ENCODE measurements at regions not wholly inside any gene's neighbourhood (a gene's known extent, or its start where the extent isn't known, plus 50 kb on each side); places are given as distances from the start of the nearest gene placed in this dataset.
"Not testable (repeated sequence)": the region's sequence is repeated elsewhere in the genome, so short reads cannot be mapped to it uniquely, and the experiment has no call there.

DNA sequence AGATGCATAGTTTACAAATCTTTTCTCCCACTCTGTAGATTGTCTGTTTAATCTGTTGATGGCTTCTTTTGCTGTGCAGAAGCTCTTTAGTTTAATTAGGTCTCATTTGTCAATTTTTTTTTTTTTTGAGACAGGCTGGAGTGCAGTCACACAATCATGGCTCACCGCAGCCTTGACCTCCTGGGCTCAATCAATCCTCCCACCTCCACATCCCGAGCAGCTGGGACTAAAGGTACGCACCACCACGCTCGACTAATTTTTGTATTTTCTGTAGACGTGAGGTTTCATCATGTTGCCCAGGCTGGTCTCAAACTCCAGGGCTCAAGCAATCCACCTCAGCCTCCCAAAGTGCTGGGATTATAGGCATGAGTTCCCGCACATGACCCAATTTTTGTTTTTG, 1655.8 kb downstream of the REEP3 start:
- in situ Hi-C loops (cut with HindIII; ENCODE audit: low pct_unique_long_range_greater_than_20kb, low sequenced_read_pairs): no loop called here
- DNase-seq (ENCODE audit: low read depth, low spot score): no peak

DNA sequence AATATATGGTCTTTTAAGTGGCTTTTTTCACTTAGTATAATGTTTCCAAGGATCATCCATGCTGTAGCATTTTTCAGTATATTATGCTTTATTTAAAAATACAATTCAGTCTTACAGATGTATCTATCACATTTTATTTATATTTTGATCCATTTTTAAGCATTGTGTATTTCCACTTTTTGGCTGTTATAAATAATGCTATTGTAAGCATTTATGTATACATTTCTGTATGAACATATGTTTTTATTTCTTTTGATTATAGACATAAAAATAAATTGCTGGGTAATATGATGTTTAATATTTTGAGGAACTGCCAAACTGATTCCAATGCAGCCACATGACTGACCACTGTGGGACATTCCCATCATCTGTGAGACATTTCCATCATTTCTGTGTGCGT, 1662.0 kb downstream of the REEP3 start:
- in situ Hi-C loops (cut with HindIII; ENCODE audit: low pct_unique_long_range_greater_than_20kb, low sequenced_read_pairs): no loop called here
- no peak for DNase-seq (ENCODE audit: low read depth, low spot score)

GRCh38 chr10:65186668-65187067, 1665.5 kb downstream of the REEP3 start:
- in situ Hi-C loops (cut with HindIII; ENCODE audit: low pct_unique_long_range_greater_than_20kb, low sequenced_read_pairs); DNase-seq (ENCODE audit: low read depth, low spot score): not testable (repeated sequence)

- in situ Hi-C loops (cut with HindIII; ENCODE audit: low pct_unique_long_range_greater_than_20kb, low sequenced_read_pairs): no loop called here
Observed at GRCh38 chr10:65194126-65194525, 1672.9 kb downstream of the REEP3 start.

GRCh38 chr10:65194555-65194954, 1673.4 kb downstream of the REEP3 start:
- no peak for DNase-seq (ENCODE audit: low read depth, low spot score)
- in situ Hi-C loops (cut with HindIII; ENCODE audit: low pct_unique_long_range_greater_than_20kb, low sequenced_read_pairs): no loop called here

More at GRCh38 chr10:65194126-65194525, 1672.9 kb downstream of the REEP3 start:
- no peak for DNase-seq (ENCODE audit: low read depth, low spot score)

DNA sequence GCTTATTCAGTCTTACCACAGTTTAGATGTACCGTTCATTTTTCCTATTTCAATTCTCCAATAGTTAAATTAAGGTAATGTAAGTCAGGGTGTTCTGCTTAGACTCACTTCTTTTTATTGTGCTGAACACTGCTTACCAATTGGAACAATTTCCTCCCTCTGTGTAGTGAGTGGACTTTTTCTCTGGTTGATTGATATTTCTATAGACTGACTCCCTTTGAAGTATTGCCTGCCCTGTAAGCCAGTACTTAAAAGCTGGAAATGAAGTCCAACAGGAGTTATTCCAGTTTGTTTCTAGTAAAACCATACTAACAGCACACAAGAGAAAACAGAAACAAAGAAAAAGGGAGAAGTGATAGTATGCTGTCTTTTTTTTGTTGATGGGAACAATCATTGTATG, 1674.9 kb downstream of the REEP3 start:
- in situ Hi-C loops (cut with HindIII; ENCODE audit: low pct_unique_long_range_greater_than_20kb, low sequenced_read_pairs): no loop called here
- no peak for DNase-seq (ENCODE audit: low read depth, low spot score)

- in situ Hi-C loops (cut with HindIII; ENCODE audit: low pct_unique_long_range_greater_than_20kb, low sequenced_read_pairs): no loop called here
Observed at GRCh38 chr10:65197935-65198334, 1676.7 kb downstream of the REEP3 start.

DNA sequence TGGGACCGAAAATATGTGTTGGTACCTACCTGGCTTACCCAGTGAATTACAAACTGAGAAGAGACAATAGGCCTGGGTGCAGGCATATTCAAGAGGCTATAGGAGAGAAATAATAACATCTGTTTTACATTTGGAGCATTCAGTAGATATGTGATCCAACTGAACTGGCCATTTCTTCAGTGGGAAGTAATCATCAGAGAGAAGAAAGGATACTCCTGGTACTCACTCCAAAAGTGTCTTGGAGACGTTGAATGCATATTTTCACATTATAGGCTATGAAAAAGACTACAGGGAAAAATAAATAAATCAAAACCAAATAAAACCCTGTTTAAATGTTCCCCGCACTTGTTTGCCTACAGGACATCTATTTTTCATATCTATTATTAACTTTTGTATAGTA, 1680.3 kb downstream of the REEP3 start:
- no peak for DNase-seq (ENCODE audit: low read depth, low spot score)
- in situ Hi-C loops (cut with HindIII; ENCODE audit: low pct_unique_long_range_greater_than_20kb, low sequenced_read_pairs): no loop called here

More at GRCh38 chr10:65197935-65198334, 1676.7 kb downstream of the REEP3 start:
- no peak for DNase-seq (ENCODE audit: low read depth, low spot score)

GRCh38 chr10:65204999-65205398, 1683.8 kb downstream of the REEP3 start:
- peak; percentile 21 for DNase-seq (ENCODE audit: low read depth, low spot score)
- in situ Hi-C loops (cut with HindIII; ENCODE audit: low pct_unique_long_range_greater_than_20kb, low sequenced_read_pairs): no loop called here

- no peak for DNase-seq (ENCODE audit: low read depth, low spot score)
- in situ Hi-C loops (cut with HindIII; ENCODE audit: low pct_unique_long_range_greater_than_20kb, low sequenced_read_pairs): no loop called here
Observed at GRCh38 chr10:65213170-65213569, 1692.0 kb downstream of the REEP3 start.

DNA sequence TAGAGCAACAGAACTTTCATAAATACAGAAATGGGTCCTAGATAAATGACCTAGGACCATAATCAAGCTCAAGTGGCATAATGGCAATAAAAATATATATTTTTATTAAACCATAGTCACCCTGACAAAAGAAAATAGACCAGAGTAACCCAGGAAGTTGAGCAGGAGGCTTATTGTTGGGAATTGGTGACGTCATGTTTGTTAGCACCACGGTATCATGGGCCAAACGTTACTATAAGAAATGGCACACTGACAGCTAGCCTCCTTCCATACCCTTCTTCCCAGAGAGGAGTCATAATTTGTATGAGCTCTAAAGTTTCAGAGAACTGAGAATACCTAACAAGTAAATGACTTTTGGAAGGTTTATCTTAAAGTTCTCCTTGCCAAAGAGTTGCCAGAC, 1698.2 kb downstream of the REEP3 start:
- DNase-seq (ENCODE audit: low read depth, low spot score): no peak
- in situ Hi-C loops (cut with HindIII; ENCODE audit: low pct_unique_long_range_greater_than_20kb, low sequenced_read_pairs): no loop called here

- DNase-seq (ENCODE audit: low read depth, low spot score): no peak
- in situ Hi-C loops (cut with HindIII; ENCODE audit: low pct_unique_long_range_greater_than_20kb, low sequenced_read_pairs): no loop called here
Observed at GRCh38 chr10:65231148-65231547, 1694.7 kb upstream of the LRRTM3 start.

DNA sequence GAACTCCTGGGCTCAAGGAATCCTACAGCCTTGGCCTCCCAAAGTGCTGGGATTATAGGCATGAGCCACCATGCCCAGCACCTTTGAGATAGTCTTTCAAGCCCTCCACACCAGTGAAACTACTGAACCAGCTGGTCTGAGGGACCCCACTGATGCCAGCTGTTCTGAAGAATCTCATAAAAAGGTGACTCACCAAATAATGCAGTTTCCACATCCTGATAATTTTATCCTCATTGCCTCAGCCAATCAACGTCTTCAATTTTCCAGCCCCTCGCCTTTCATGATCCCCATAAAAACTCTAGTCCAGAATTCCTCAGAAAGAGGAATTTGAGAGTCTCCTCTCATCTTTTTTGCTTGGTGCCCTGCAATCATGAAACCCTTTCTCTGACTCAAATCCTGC, 1691.6 kb upstream of the LRRTM3 start:
- no peak for DNase-seq (ENCODE audit: low read depth, low spot score)
- in situ Hi-C loops (cut with HindIII; ENCODE audit: low pct_unique_long_range_greater_than_20kb, low sequenced_read_pairs): no loop called here

GRCh38 chr10:65235266-65235665, 1690.6 kb upstream of the LRRTM3 start:
- in situ Hi-C loops (cut with HindIII; ENCODE audit: low pct_unique_long_range_greater_than_20kb, low sequenced_read_pairs): no loop called here
- no peak for DNase-seq (ENCODE audit: low read depth, low spot score)

DNA sequence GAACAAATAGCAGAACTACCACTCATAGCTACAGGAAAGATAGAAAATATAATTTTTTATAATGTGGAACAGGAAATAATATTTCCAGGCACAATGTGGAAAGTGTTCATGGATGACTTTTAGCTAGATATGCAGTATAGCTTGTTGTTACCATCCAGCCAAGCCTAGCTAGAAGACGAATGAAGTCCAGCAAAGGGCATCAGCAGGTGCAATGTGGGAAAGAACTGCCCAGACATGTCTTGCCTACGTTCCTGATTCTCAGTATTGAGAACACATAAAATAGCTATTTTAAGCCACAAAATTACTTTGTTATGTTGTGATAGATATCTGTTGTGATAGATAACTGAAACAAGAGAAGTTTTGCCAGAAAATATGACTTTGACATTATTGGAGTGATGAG, 1690.0 kb upstream of the LRRTM3 start:
- no peak for DNase-seq (ENCODE audit: low read depth, low spot score)
- in situ Hi-C loops (cut with HindIII; ENCODE audit: low pct_unique_long_range_greater_than_20kb, low sequenced_read_pairs): no loop called here

DNA sequence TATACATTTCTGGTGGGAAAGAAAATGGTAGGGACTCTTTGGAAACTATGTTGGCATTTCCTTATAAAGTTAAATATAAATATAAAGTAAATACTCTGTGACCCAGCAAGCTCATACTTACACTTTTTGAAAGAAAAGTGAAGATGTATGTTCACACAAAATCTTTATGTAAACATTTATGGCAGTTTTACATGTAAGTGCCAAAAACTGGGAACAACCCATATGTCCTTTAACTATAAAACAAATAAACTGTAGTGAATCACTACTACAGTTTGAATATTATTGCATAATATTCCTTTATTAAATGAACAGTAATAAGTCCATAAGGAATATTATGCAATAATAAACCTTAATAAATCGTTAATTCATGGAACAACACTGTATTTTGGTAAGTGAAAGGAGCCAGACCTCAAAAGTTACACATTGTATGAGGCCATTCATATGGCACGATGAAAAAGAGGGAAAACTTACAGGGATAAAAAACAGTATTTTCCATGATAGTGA, 1660.3 kb upstream of the LRRTM3 start:
- in situ Hi-C loops (cut with HindIII; ENCODE audit: low pct_unique_long_range_greater_than_20kb, low sequenced_read_pairs): no loop called here
- no peak for DNase-seq (ENCODE audit: low read depth, low spot score)

DNA sequence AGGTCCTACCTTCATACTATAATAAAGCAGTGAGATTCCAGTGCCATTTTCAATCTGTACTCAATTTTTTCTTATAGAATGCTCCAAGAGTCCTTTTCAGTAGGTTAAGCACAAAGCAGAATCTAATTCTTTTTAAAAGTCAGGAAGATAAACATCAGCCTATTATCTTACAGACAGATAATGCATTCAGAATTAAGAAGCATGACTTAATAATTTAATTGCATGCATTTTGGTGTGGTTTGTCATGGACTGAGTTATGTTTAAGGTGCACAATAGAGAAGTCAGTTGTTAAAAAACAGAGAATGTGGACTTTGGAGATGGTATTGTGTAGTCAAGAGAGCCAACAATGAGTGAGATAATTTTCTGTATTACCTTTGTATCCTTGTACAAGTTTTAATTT, 1656.3 kb upstream of the LRRTM3 start:
- DNase-seq (ENCODE audit: low read depth, low spot score); in situ Hi-C loops (cut with HindIII; ENCODE audit: low pct_unique_long_range_greater_than_20kb, low sequenced_read_pairs): not testable (repeated sequence)

- DNase-seq (ENCODE audit: low read depth, low spot score): no peak
- in situ Hi-C loops (cut with HindIII; ENCODE audit: low pct_unique_long_range_greater_than_20kb, low sequenced_read_pairs): no loop called here
Observed at GRCh38 chr10:65270969-65271368, 1654.9 kb upstream of the LRRTM3 start.

DNA sequence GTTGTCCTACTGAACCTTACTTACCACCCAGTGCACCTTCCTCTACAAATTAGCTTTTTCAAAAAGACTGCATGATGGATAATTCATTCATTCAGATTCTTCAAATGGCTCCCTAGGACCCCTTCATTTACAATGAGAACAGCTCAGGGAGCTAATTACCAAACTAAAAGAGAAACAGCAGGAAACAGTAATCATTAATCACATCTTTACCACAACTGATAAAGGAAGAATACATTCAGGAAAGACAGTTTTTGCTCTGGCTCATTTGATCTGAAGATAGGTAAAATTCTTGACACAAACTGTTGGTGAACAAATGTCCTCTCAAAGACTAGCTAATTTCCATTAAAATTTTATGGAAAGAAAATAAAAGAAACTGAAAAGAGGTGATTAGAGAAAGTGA, 1652.7 kb upstream of the LRRTM3 start:
- in situ Hi-C loops (cut with HindIII; ENCODE audit: low pct_unique_long_range_greater_than_20kb, low sequenced_read_pairs): no loop called here
- no peak for DNase-seq (ENCODE audit: low read depth, low spot score)

DNA sequence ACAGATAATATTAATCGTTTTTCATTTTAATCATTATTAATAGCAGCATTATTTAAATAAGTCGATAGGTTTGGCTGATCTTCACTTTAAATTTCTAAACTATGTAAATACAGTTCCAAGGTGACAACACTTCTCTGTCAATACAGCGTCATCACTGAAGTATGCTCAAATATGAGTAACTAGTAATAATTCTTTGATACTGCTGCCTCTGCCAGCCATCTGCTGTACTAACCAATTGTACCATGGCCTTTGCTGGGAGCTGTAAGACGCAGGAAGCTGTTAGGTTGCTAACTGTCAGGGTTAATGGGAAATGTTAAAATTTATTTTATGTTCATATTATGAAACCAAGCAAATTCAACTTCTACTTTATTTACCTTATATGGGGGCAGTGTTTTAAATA, 1650.5 kb upstream of the LRRTM3 start:
- in situ Hi-C loops (cut with HindIII; ENCODE audit: low pct_unique_long_range_greater_than_20kb, low sequenced_read_pairs): no loop called here
- DNase-seq (ENCODE audit: low read depth, low spot score): no peak
